A549 (cell line): ENCODE measurements at regions not wholly inside any gene's neighbourhood (a gene's known extent, or its start where the extent isn't known, plus 50 kb on each side); places are given as distances from the start of the nearest gene placed in this dataset.

Experiments
- ATAC-seq, 2 experiments: fragments of 200-7000 bp in 1 of 2; fragments of >200 bp in 1 of 2; cut with Nextera tagmentation in 1 of 2; cut with Tn5 transposase in 1 of 2; 3 replicates each; pipeline versions ENCODE4 v1.8.0 to v1.9.1; 2018 to 2020; ENCODE audit warnings: mild to moderate bottlenecking in 1 of 2, moderate library complexity in 1 of 2
- CTCF ChIA-PET: fragments of 300-600 bp; sonication (Branson Sonifier 250); formaldehyde crosslinking; extraction: SDS; loops from one replicate; lab custom pipeline; 2021; ENCODE audit warnings: antibody characterized with exemption, inconsistent platforms; lab: Yijun Ruan, JAX
- POLR2A ChIA-PET: fragments of 350-600 bp; formaldehyde crosslinking; extraction: SDS; loops from one replicate; lab custom pipeline; 2021; ENCODE audit warnings: antibody characterized with exemption, inconsistent platforms; lab: Yijun Ruan, JAX
- DNase-seq, 2 experiments: peaks; one replicate each; pipeline versions ENCODE4 v3.0.0 to v3.0.0-alpha.2; 2011 to 2016; ENCODE audit warnings: low read depth in 1 of 2, low spot score in 1 of 2
- FAIRE-seq: peaks from 2 replicates; lab custom pipeline; 2011; peaks lifted over from hg19 to GRCh38; lab: Jason Lieb, UNC
- H3K27ac ChIP-seq, 2 experiments: fragments of >200 bp; sonication (Bioruptor Twin); formaldehyde crosslinking; 3 replicates each; pipeline ENCODE4 v1.5.1; 2016 to 2017
- H3K4me1 ChIP-seq: fragments of >200 bp; sonication (Bioruptor Twin); formaldehyde crosslinking; 3 replicates; pipeline ENCODE4 v1.6.1; 2016
- H3K4me2 ChIP-seq: fragments of >200 bp; sonication (Bioruptor Twin); formaldehyde crosslinking; 3 replicates; pipeline ENCODE4 v1.6.1; 2016
- H3K4me3 ChIP-seq: fragments of >200 bp; sonication (Bioruptor Twin); formaldehyde crosslinking; 3 replicates; pipeline ENCODE4 v1.5.1; 2016
- H3K9me3 ChIP-seq: fragments of >200 bp; sonication (Bioruptor Twin); formaldehyde crosslinking; 3 replicates; pipeline ENCODE4 v1.6.1; 2016
- EHMT2 ChIP-seq: fragments of 200-600 bp; sonication (generic); IDR thresholded peaks from 2 replicates; pipeline ENCODE4 v1.6.1; 2016; ENCODE audit warnings: antibody characterized with exemption, low read depth, mild to moderate bottlenecking, moderate library complexity
- FOXS1 ChIP-seq: fragments of 250-450 bp; sonication (Bioruptor Pico); IDR thresholded peaks from 2 replicates; pipeline ENCODE4 v1.5.0; 2020; ENCODE audit warnings: mild to moderate bottlenecking, moderate library complexity
- HOXB13 ChIP-seq: fragments of 250-450 bp; sonication (Bioruptor Pico); IDR thresholded peaks from 2 replicates; pipeline ENCODE4 v1.5.0; 2020; ENCODE audit warnings: low read depth, mild to moderate bottlenecking, moderate library complexity
- JUN ChIP-seq, 2 experiments: fragments of >200 bp; sonication (Bioruptor Twin); formaldehyde crosslinking; IDR thresholded peaks; 2 replicates in 1 of 2; 3 replicates in 1 of 2; pipeline ENCODE4 v1.6.1; 2016 to 2017
- KDM5A ChIP-seq: fragments of 200-600 bp; sonication (generic); IDR thresholded peaks from 2 replicates; pipeline ENCODE4 v1.6.1; 2016; ENCODE audit warnings: antibody characterized with exemption, mild to moderate bottlenecking
- MAZ ChIP-seq: fragments of 150-350 bp; IDR thresholded peaks from 2 replicates; pipeline ENCODE4 v1.6.1; 2014; ENCODE audit warnings: antibody characterized with exemption, low read depth, low read length, borderline replicate concordance
- MYC ChIP-seq: IDR thresholded peaks from 2 replicates; pipeline ENCODE4 v1.6.1; 2012; ENCODE audit warnings: mild to moderate bottlenecking, inconsistent platforms, low read length, improper control_type of control experiment, borderline replicate concordance
- NFE2L2 ChIP-seq: fragments of 150-350 bp; conservative IDR thresholded peaks from 2 replicates; pipeline ENCODE4 v1.6.1; 2014; ENCODE audit warnings: low read length
- POLR2AphosphoS2 ChIP-seq: conservative IDR thresholded peaks from 2 replicates; pipeline ENCODE4 v1.6.1; 2012; ENCODE audit warnings: low read length, improper control_type of control experiment, inconsistent platforms
- RFX5 ChIP-seq: fragments of 450-650 bp; IDR thresholded peaks from 2 replicates; pipeline ENCODE4 v1.7.1; 2014; ENCODE audit warnings: antibody characterized with exemption, mild to moderate bottlenecking, moderate library complexity
- RNF2 ChIP-seq: fragments of 200-600 bp; sonication (generic); IDR thresholded peaks from 2 replicates; pipeline ENCODE4 v1.6.1; 2016; ENCODE audit warnings: low read depth, mild to moderate bottlenecking, antibody characterized with exemption, moderate library complexity, borderline replicate concordance
- TFCP2L1 ChIP-seq: fragments of 250-450 bp; sonication (Bioruptor Pico); IDR thresholded peaks from 2 replicates; pipeline ENCODE4 v1.5.0; 2021; ENCODE audit warnings: mild to moderate bottlenecking
- ZSCAN20 ChIP-seq: fragments of 250-450 bp; sonication (Bioruptor Pico); IDR thresholded peaks from 2 replicates; pipeline ENCODE4 v1.8.0; 2022; ENCODE audit warnings: mild to moderate bottlenecking, moderate library complexity
- WGBS: methylation state at CpG from one replicate; pipeline ENCODE4 v1.1.6; 2017; ENCODE audit errors: missing lambda C conversion rate; 5-methylcytosine and 5-hydroxymethylcytosine counted together
- TF ChIP-seq, protein P1 (sequence below): fragments of >200 bp; sonication (Bioruptor Twin); formaldehyde crosslinking; IDR thresholded peaks from 3 replicates; pipeline ENCODE4 v1.6.1; 2016
- TF ChIP-seq, protein P2 (sequence below): fragments of 250-450 bp; sonication (Bioruptor Pico); IDR thresholded peaks from 2 replicates; pipeline ENCODE4 v1.5.0; 2020; ENCODE audit warnings: low read depth, mild to moderate bottlenecking, moderate library complexity
- TF ChIP-seq, protein P3 (sequence below): fragments of >200 bp; sonication (Bioruptor Twin); formaldehyde crosslinking; IDR thresholded peaks from 2 replicates; pipeline ENCODE4 v1.6.1; 2016
- TF ChIP-seq, protein P4 (sequence below): fragments of 200-600 bp; sonication (generic); IDR thresholded peaks from 2 replicates; pipeline ENCODE4 v1.6.1; 2016; ENCODE audit warnings: antibody characterized with exemption, mild to moderate bottlenecking, moderate library complexity
- TF ChIP-seq, protein P5 (sequence below): fragments of 150-350 bp; IDR thresholded peaks from 2 replicates; pipeline ENCODE4 v1.6.1; 2014; ENCODE audit warnings: low read depth, mild to moderate bottlenecking, low read length
- TF ChIP-seq, protein P6 (sequence below): fragments of 250-450 bp; sonication (Bioruptor Pico); IDR thresholded peaks from 2 replicates; pipeline ENCODE4 v1.5.0; 2021; ENCODE audit warnings: mild to moderate bottlenecking, moderate library complexity, borderline replicate concordance
- TF ChIP-seq, protein P7 (sequence below): fragments of >200 bp; sonication (Bioruptor Twin); formaldehyde crosslinking; IDR thresholded peaks from 3 replicates; pipeline ENCODE4 v1.5.1; 2016

DNA sequence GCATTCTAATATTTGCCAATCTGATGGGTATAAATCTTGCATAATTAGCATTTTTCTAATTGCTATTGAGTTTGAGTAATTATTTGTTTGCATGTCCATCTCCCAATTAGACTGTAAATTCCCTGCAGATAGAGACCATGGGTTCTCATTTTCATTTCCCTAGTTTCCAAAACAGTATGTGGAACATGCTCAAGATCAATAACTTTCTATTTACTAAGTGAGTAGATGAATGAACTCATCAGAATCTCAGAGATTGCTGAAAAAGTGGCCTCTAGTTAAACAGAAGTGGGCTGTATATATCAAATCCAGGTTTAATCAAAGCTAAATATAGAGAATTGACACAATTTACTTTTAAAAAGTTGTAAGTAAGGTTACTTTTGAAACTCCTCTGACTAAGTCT lies 138.0 kb upstream of the PGR start:
- Histone ChIP-seq H3K27ac (no peak overlapping the region), H3K4me3 (no peak overlapping the region), H3K4me1 (no peaks in the 10 kb centered on the region), H3K4me2 (no peak overlapping the region), H3K9me3 (no peaks in the 10 kb centered on the region)
- ATAC-seq (no peak), DNase-seq (no peak), FAIRE-seq (no peak)
- POLR2A ChIA-PET = no interaction called here
- CTCF ChIA-PET = no interaction called here
- TF ChIP-seq, protein P1, sequence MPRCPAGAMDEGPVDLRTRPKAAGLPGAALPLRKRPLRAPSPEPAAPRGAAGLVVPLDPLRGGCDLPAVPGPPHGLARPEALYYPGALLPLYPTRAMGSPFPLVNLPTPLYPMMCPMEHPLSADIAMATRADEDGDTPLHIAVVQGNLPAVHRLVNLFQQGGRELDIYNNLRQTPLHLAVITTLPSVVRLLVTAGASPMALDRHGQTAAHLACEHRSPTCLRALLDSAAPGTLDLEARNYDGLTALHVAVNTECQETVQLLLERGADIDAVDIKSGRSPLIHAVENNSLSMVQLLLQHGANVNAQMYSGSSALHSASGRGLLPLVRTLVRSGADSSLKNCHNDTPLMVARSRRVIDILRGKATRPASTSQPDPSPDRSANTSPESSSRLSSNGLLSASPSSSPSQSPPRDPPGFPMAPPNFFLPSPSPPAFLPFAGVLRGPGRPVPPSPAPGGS = no peak
- TF ChIP-seq, protein P2, sequence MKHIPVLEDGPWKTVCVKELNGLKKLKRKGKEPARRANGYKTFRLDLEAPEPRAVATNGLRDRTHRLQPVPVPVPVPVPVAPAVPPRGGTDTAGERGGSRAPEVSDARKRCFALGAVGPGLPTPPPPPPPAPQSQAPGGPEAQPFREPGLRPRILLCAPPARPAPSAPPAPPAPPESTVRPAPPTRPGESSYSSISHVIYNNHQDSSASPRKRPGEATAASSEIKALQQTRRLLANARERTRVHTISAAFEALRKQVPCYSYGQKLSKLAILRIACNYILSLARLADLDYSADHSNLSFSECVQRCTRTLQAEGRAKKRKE (CRISPR knock-in tag) = no peak
- TF ChIP-seq, protein P3, sequence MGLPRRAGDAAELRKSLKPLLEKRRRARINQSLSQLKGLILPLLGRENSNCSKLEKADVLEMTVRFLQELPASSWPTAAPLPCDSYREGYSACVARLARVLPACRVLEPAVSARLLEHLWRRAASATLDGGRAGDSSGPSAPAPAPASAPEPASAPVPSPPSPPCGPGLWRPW = no peak
- TF ChIP-seq KDM5A (no peak), FOXS1 (CRISPR knock-in tag) (no peak), TFCP2L1 (CRISPR knock-in tag) (no peak), NFE2L2 (no peak), EHMT2 (no peak)

DNA sequence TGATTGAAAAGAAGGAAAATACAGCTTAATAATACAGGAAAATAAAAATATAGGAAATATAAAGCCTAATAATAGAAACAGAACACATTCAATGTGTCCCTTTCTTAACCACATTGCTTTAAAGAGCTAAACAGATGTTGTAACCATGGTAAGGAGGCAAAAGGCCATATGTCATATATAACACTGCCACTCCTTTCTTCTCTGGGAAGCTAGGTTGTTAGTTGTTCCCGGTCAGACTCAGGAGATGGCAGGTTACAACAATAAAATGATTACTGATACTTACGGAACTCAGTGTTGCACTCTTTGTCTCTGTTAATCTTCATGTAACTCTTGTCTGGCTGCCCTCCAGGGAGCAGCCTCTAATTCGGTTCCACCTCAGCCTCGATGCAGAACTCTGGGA lies 134.7 kb upstream of the PGR start:
- no peak overlapping the region for H3K27ac ChIP-seq
- TF ChIP-seq, protein P4, sequence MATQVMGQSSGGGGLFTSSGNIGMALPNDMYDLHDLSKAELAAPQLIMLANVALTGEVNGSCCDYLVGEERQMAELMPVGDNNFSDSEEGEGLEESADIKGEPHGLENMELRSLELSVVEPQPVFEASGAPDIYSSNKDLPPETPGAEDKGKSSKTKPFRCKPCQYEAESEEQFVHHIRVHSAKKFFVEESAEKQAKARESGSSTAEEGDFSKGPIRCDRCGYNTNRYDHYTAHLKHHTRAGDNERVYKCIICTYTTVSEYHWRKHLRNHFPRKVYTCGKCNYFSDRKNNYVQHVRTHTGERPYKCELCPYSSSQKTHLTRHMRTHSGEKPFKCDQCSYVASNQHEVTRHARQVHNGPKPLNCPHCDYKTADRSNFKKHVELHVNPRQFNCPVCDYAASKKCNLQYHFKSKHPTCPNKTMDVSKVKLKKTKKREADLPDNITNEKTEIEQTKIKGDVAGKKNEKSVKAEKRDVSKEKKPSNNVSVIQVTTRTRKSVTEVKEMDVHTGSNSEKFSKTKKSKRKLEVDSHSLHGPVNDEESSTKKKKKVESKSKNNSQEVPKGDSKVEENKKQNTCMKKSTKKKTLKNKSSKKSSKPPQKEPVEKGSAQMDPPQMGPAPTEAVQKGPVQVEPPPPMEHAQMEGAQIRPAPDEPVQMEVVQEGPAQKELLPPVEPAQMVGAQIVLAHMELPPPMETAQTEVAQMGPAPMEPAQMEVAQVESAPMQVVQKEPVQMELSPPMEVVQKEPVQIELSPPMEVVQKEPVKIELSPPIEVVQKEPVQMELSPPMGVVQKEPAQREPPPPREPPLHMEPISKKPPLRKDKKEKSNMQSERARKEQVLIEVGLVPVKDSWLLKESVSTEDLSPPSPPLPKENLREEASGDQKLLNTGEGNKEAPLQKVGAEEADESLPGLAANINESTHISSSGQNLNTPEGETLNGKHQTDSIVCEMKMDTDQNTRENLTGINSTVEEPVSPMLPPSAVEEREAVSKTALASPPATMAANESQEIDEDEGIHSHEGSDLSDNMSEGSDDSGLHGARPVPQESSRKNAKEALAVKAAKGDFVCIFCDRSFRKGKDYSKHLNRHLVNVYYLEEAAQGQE = no peak
- TF ChIP-seq NFE2L2 (no peak), RFX5 (no peak), MYC (no peak)
- POLR2A ChIA-PET = no interaction called here
- WGBS = 16% methylated on average over 4 of the region's 4 CpGs
- no peaks in the 10 kb centered on the region for H3K4me1 ChIP-seq
- FAIRE-seq (no peak), DNase-seq (no peak), ATAC-seq (no peak)
- no peak overlapping the region for H3K4me2 ChIP-seq
- CTCF ChIA-PET = interaction anchor here (1.2 kb wide), 1 partner anchor 16 kb away, joined by 4 read pairs; no protein-coding TSS in a partner anchor
- H3K9me3 ChIP-seq = no peaks in the 10 kb centered on the region
- no peak overlapping the region for H3K4me3 ChIP-seq

DNA sequence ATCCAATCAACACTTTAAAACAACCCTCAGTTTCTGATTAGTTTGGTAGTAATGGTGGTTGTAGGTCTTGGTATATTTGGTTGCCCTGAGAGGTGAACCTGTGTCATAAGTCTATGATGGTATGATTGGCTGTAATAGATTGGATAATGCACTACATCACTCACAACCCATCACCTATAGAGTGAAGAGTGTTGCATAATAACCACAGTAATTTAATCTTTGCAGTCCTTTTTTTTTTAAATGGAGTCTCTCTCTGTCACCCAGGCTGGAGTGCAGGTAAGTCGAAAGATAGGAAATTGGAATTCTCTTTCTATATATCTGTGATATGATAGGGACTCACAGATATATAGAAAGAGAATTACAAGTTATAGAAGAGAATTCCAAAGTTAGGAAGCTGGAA lies 133.4 kb upstream of the PGR start:
- H3K4me3 ChIP-seq = no peak overlapping the region
- no peak overlapping the region for H3K27ac ChIP-seq
- H3K9me3 ChIP-seq = no peaks in the 10 kb centered on the region
- no peak overlapping the region for H3K4me2 ChIP-seq
- no peak for FAIRE-seq
- ChIA-PET POLR2A (no interaction called here), CTCF (no interaction called here)
- no peaks in the 10 kb centered on the region for H3K4me1 ChIP-seq
- ATAC-seq = no peak
- 4% methylated on average over 1 of the region's 1 CpG for WGBS
- DNase-seq = no peak
- TF ChIP-seq, protein P5, sequence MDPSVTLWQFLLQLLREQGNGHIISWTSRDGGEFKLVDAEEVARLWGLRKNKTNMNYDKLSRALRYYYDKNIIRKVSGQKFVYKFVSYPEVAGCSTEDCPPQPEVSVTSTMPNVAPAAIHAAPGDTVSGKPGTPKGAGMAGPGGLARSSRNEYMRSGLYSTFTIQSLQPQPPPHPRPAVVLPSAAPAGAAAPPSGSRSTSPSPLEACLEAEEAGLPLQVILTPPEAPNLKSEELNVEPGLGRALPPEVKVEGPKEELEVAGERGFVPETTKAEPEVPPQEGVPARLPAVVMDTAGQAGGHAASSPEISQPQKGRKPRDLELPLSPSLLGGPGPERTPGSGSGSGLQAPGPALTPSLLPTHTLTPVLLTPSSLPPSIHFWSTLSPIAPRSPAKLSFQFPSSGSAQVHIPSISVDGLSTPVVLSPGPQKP = no peak
- TF ChIP-seq MAZ (no peak), RNF2 (no peak), POLR2AphosphoS2 (no peak), JUN (IDR thresholded peaks at IDR 0.05) (no peak), ZSCAN20 (no peak), HOXB13 (CRISPR knock-in tag) (no peak)
- TF ChIP-seq, protein P2 (CRISPR knock-in tag) = no peak
- TF ChIP-seq, protein P6, sequence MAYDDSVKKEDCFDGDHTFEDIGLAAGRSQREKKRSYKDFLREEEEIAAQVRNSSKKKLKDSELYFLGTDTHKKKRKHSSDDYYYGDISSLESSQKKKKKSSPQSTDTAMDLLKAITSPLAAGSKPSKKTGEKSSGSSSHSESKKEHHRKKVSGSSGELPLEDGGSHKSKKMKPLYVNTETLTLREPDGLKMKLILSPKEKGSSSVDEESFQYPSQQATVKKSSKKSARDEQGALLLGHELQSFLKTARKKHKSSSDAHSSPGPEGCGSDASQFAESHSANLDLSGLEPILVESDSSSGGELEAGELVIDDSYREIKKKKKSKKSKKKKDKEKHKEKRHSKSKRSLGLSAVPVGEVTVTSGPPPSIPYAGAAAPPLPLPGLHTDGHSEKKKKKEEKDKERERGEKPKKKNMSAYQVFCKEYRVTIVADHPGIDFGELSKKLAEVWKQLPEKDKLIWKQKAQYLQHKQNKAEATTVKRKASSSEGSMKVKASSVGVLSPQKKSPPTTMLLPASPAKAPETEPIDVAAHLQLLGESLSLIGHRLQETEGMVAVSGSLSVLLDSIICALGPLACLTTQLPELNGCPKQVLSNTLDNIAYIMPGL (CRISPR knock-in tag) = no peak
- TF ChIP-seq, protein P7, sequence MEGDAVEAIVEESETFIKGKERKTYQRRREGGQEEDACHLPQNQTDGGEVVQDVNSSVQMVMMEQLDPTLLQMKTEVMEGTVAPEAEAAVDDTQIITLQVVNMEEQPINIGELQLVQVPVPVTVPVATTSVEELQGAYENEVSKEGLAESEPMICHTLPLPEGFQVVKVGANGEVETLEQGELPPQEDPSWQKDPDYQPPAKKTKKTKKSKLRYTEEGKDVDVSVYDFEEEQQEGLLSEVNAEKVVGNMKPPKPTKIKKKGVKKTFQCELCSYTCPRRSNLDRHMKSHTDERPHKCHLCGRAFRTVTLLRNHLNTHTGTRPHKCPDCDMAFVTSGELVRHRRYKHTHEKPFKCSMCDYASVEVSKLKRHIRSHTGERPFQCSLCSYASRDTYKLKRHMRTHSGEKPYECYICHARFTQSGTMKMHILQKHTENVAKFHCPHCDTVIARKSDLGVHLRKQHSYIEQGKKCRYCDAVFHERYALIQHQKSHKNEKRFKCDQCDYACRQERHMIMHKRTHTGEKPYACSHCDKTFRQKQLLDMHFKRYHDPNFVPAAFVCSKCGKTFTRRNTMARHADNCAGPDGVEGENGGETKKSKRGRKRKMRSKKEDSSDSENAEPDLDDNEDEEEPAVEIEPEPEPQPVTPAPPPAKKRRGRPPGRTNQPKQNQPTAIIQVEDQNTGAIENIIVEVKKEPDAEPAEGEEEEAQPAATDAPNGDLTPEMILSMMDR = no peak
